ENCODE measurements at regions not wholly inside any gene's neighbourhood (a gene's known extent, or its start where the extent isn't known, plus 50 kb on each side); places are given as distances from the start of the nearest gene placed in this dataset.

DNA sequence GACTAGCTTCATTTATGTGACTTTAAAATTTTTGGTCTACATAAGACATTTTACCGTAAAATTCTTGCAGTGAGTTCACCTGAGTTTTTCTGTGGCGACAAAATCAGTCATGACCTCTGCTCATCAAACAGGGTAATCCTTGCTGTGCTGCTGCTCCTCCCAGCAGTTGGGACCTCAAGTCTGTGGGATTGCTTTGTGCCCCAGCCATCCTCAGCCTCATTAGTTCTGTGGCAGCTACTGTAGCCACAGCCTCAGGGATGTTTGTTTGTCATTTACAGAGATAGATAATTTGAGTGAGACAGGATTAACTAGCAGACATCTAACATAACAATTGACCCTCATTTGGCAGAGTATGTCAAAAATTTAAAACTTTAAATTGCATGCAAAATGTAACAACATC lies 357.0 kb downstream of the PCNX1 start:
- Histone ChIP-seq H3K4me3 (ENCODE audit: low read length) (no peak overlapping the region), H3K36me3 (ENCODE audit: insufficient read depth, low read length) (no peaks in the 10 kb centered on the region)

DNA sequence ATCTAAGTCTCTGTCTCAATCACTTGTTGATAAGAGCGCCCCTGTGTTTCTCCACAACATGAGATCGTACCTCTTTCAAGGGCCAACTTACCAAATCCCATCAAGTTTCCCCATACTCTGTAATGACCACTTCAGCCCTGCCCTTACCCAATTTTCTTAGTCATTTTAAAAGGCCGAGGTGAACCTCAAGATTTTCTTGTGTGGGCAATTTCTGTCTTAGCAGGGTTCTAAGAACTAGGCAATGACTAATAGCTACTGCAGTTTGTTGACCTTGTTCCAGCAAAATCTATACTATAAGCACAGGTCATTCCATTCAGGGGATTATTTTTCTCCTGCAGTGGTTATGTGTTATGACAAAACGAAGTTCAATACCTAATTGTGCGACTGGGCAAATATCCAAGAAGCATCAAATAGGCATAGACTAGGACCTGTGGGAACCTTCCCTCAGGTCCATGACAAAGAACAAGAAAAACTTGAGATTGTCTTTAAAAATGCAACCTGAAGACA lies 359.8 kb downstream of the PCNX1 start:
- Histone ChIP-seq H3K4me1 (ENCODE audit: control insufficient read depth, insufficient read depth, low read length) (peaks cover 7% of the 10 kb centered on the region), H3K4me3 (ENCODE audit: low read length) (no peak overlapping the region), H3K9ac (ENCODE audit: low read depth, low read length) (no peak overlapping the region), H3K27me3 (ENCODE audit: control insufficient read depth, insufficient read depth, low read length) (no peaks in the 10 kb centered on the region), H3K36me3 (ENCODE audit: insufficient read depth, low read length) (no peaks in the 10 kb centered on the region), H3K9me3 (replicated peaks; ENCODE audit: low read length) (no peaks in the 10 kb centered on the region), H3K4me2 (ENCODE audit: low read length) (no peak overlapping the region)

More for the DNA sequence above, 357.0 kb downstream of the PCNX1 start:
- Histone ChIP-seq H3K27me3 (ENCODE audit: control insufficient read depth, insufficient read depth, low read length) (no peaks in the 10 kb centered on the region), H3K9ac (ENCODE audit: low read depth, low read length) (no peak overlapping the region), H3K4me1 (ENCODE audit: control insufficient read depth, insufficient read depth, low read length) (peaks cover 7% of the 10 kb centered on the region), H3K9me3 (replicated peaks; ENCODE audit: low read length) (peaks cover 2% of the 10 kb centered on the region), H3K4me2 (ENCODE audit: low read length) (no peak overlapping the region)

DNA sequence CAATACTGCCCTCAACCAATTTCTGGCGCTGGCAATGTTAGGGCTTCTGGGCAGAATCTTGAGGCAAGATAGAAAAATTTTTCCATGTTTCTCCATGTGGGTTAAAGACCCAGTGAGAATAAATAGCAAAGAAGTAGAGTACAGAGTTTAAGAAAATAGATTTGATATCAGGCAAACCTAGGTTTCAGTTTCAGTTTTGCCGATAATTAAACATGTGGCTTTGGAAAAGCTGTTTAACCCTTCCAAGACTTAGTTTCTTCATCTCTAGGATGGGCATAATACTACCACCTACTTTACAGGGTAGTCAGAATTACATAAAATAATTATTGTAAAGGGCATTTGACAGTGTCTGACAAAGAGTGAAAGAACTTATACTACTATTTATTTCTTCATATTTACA lies 360.4 kb downstream of the PCNX1 start:
- H3K27me3 ChIP-seq (ENCODE audit: control insufficient read depth, insufficient read depth, low read length) = no peaks in the 10 kb centered on the region
- H3K9me3 ChIP-seq (replicated peaks; ENCODE audit: low read length) = no peaks in the 10 kb centered on the region
- H3K4me1 ChIP-seq (ENCODE audit: control insufficient read depth, insufficient read depth, low read length) = peaks cover 7% of the 10 kb centered on the region
- H3K4me2 ChIP-seq (ENCODE audit: low read length) = no peak overlapping the region
- no peaks in the 10 kb centered on the region for H3K36me3 ChIP-seq (ENCODE audit: insufficient read depth, low read length)
- no peak overlapping the region for H3K9ac ChIP-seq (ENCODE audit: low read depth, low read length)
- H3K4me3 ChIP-seq (ENCODE audit: low read length) = no peak overlapping the region

DNA sequence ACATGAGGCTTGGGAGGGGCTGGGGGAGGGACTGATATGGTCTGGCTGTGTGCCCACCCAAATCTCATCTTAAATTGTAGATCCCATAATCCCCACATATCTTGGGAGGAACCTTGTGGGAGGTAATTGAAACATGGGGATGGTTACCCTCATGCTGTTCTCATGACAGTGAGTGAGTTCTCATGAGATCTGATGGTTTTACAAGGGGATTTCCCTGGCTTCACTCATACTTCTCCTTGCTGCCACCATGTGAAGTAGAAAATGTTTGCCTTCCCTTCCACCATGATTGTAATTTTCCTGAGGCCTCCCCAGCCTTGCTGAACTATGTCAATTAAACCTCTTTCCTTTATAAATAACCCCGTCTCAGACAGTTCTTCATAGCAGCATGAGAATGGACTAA lies 362.9 kb downstream of the PCNX1 start:
- peaks cover 7% of the 10 kb centered on the region for H3K4me1 ChIP-seq (ENCODE audit: control insufficient read depth, insufficient read depth, low read length)
- H3K4me2 ChIP-seq (ENCODE audit: low read length) = no peak overlapping the region
- H3K9me3 ChIP-seq (replicated peaks; ENCODE audit: low read length) = no peaks in the 10 kb centered on the region
- H3K36me3 ChIP-seq (ENCODE audit: insufficient read depth, low read length) = no peaks in the 10 kb centered on the region
- no peaks in the 10 kb centered on the region for H3K27me3 ChIP-seq (ENCODE audit: control insufficient read depth, insufficient read depth, low read length)
- H3K4me3 ChIP-seq (ENCODE audit: low read length) = no peak overlapping the region
- no peak overlapping the region for H3K9ac ChIP-seq (ENCODE audit: low read depth, low read length)

DNA sequence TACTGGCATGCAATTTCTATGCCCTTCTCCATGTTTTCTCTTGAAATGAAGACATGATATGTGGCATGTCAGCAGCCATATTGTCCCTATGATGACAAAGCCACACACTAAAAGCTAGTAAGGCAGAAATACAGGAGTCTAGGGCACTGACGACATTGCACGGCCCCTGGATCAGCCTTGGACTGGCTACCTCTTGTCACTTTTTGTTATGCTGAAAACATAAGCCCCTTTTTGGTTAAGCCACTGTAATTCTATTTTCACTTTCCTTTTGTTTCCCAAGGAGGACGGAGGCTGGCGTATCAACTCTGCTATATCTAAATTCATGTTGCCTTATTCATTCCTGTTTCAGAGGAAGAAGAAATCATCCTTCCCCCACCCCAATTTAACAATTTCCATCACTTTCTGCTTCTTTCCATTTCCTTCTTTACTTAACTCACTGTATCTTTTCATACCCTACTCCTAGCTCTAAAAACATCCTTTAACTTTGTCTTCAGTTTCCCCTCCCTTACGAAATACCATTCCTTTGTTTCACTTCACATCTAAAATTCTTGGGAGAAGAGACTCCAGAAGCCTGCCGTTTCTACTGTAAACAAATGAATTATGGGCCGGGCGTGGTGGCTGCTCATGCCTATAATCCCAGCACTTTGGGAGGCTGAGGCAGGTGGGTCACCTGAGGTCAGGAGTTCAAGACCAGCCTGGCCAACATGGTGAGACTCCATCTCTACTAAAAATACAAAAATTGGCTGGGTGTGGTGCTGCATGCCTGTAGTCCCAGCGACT lies 364.1 kb downstream of the PCNX1 start:
- peaks cover 7% of the 10 kb centered on the region for H3K4me1 ChIP-seq (ENCODE audit: control insufficient read depth, insufficient read depth, low read length)
- H3K4me3 ChIP-seq (ENCODE audit: low read length) = no peak overlapping the region
- no peak overlapping the region for H3K9ac ChIP-seq (ENCODE audit: low read depth, low read length)
- no peaks in the 10 kb centered on the region for H3K36me3 ChIP-seq (ENCODE audit: insufficient read depth, low read length)
- H3K4me2 ChIP-seq (ENCODE audit: low read length) = no peak overlapping the region
- H3K9me3 ChIP-seq (replicated peaks; ENCODE audit: low read length) = no peaks in the 10 kb centered on the region
- no peaks in the 10 kb centered on the region for H3K27me3 ChIP-seq (ENCODE audit: control insufficient read depth, insufficient read depth, low read length)

DNA sequence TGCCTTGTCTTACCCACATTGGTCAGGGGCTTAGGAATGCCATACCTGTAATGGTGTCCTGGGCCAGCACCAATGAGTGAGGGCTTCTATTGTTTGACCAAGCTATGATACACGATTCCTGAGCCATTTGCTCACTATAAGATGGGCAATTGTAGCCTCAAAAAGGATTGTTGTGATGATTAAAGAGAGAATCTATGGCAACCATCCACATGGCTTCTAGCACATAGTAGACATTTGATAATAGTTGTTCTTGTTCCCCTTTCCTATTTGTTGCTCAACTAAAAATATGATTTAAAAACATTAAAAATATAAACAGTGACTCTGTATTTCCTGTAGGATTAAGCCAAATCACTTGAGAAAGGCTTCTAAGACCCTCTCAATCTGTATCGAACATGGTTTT lies 366.1 kb downstream of the PCNX1 start:
- no peaks in the 10 kb centered on the region for H3K27me3 ChIP-seq (ENCODE audit: control insufficient read depth, insufficient read depth, low read length)
- H3K4me3 ChIP-seq (ENCODE audit: low read length) = no peak overlapping the region
- H3K4me2 ChIP-seq (ENCODE audit: low read length) = no peak overlapping the region

DNA sequence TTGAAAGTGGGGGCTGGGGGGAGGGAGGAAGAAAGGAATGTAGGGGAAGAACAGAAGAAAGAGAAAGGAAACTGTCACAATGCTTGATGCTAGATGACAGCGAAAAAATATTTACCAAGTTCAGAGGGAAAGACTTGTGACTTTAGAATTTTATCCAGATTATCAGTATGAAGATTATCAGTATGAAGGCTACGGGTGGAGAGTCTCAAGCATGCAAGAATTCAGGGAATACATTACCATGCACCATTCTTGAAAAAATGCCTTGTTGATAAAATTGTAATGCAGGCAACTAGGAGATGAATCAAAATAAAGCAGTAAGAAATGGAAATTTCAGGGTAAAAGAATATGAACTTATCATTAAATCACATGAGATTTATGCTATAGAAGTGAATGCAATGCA lies 376.8 kb downstream of the PCNX1 start:
- Histone ChIP-seq H3K9me3 (replicated peaks; ENCODE audit: low read length) (no peaks in the 10 kb centered on the region), H3K27me3 (ENCODE audit: control insufficient read depth, insufficient read depth, low read length) (no peaks in the 10 kb centered on the region), H3K4me1 (ENCODE audit: control insufficient read depth, insufficient read depth, low read length) (no peaks in the 10 kb centered on the region), H3K4me3 (ENCODE audit: low read length) (no peak overlapping the region), H3K9ac (ENCODE audit: low read depth, low read length) (no peak overlapping the region), H3K36me3 (ENCODE audit: insufficient read depth, low read length) (no peaks in the 10 kb centered on the region), H3K4me2 (ENCODE audit: low read length) (no peak overlapping the region)

More for the DNA sequence above, 366.1 kb downstream of the PCNX1 start:
- no peaks in the 10 kb centered on the region for H3K9me3 ChIP-seq (replicated peaks; ENCODE audit: low read length)
- H3K9ac ChIP-seq (ENCODE audit: low read depth, low read length) = no peak overlapping the region
- no peaks in the 10 kb centered on the region for H3K4me1 ChIP-seq (ENCODE audit: control insufficient read depth, insufficient read depth, low read length)
- H3K36me3 ChIP-seq (ENCODE audit: insufficient read depth, low read length) = no peaks in the 10 kb centered on the region

DNA sequence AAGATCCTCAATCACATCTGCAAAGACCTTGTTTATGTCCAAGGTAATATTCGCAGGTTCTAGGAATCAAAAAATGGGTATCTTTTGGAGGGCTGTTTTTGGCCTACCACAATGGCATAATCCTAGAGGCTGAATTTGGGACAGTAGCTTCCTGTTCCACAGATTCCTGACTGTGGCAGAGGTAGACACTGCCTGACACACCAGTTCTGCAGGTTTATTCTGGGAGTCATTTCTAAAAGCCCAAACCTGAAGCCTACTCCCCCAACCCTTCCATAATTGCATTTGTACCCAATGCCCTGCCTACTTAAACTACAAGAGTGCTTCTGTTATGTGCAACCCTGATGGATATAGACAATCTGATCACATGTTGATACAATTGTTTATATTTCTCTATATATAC lies 378.9 kb downstream of the PCNX1 start:
- H3K9ac ChIP-seq (ENCODE audit: low read depth, low read length) = no peak overlapping the region
- no peak overlapping the region for H3K4me3 ChIP-seq (ENCODE audit: low read length)
- H3K36me3 ChIP-seq (ENCODE audit: insufficient read depth, low read length) = no peaks in the 10 kb centered on the region
- peaks cover 5% of the 10 kb centered on the region for H3K4me1 ChIP-seq (ENCODE audit: control insufficient read depth, insufficient read depth, low read length)
- no peak overlapping the region for H3K4me2 ChIP-seq (ENCODE audit: low read length)
- no peaks in the 10 kb centered on the region for H3K27me3 ChIP-seq (ENCODE audit: control insufficient read depth, insufficient read depth, low read length)
- no peaks in the 10 kb centered on the region for H3K9me3 ChIP-seq (replicated peaks; ENCODE audit: low read length)

DNA sequence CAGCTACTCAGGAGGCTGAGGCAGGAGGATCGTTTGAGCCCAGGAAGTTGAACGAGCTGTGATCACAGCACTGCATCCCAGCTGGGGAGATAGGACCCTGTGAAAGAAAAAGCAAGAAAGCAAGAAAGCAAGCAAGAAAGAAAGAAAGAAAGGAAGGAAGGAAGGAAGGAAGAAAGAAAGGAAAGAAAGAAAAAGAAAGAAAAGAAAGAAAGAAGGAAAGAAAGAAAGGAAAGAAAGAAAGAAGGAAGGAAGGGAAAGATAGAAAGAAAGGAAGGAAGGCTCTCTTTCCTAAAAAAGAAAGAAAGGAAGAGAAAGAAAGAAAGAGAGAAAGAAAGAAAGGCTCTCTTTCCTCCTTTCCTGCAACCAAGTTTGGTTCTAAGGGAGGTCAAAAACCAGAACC lies 380.3 kb downstream of the PCNX1 start:
- Histone ChIP-seq H3K4me2 (ENCODE audit: low read length) (no peak overlapping the region), H3K27me3 (ENCODE audit: control insufficient read depth, insufficient read depth, low read length) (no peaks in the 10 kb centered on the region), H3K4me3 (ENCODE audit: low read length) (no peak overlapping the region), H3K4me1 (ENCODE audit: control insufficient read depth, insufficient read depth, low read length) (peaks cover 6% of the 10 kb centered on the region), H3K36me3 (ENCODE audit: insufficient read depth, low read length) (no peaks in the 10 kb centered on the region), H3K9ac (ENCODE audit: low read depth, low read length) (no peak overlapping the region), H3K9me3 (replicated peaks; ENCODE audit: low read length) (no peaks in the 10 kb centered on the region)

DNA sequence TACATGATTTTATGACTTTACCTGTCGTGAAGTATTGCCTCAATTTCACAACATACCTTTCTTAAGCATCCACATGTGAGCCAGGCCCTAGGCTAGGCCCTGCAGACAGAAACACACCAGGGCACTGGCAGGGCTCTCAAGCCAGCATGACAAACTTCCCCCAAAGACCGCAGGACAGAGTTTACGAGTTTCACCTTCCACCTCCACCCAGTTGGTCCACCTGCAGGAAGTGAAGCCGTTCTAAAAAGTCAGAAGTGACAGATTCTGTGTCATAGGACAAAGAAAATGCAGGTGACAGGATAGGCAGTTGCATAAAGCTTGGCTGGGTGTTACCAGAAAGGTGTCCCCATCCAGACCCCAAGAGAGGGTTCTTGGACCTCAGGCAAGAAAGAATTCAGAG lies 382.3 kb downstream of the PCNX1 start:
- H3K36me3 ChIP-seq (ENCODE audit: insufficient read depth, low read length) = no peaks in the 10 kb centered on the region
- peaks cover 6% of the 10 kb centered on the region for H3K4me1 ChIP-seq (ENCODE audit: control insufficient read depth, insufficient read depth, low read length)
- no peak overlapping the region for H3K9ac ChIP-seq (ENCODE audit: low read depth, low read length)
- no peaks in the 10 kb centered on the region for H3K9me3 ChIP-seq (replicated peaks; ENCODE audit: low read length)
- H3K27me3 ChIP-seq (ENCODE audit: control insufficient read depth, insufficient read depth, low read length) = no peaks in the 10 kb centered on the region
- H3K4me3 ChIP-seq (ENCODE audit: low read length) = no peak overlapping the region
- no peak overlapping the region for H3K4me2 ChIP-seq (ENCODE audit: low read length)

DNA sequence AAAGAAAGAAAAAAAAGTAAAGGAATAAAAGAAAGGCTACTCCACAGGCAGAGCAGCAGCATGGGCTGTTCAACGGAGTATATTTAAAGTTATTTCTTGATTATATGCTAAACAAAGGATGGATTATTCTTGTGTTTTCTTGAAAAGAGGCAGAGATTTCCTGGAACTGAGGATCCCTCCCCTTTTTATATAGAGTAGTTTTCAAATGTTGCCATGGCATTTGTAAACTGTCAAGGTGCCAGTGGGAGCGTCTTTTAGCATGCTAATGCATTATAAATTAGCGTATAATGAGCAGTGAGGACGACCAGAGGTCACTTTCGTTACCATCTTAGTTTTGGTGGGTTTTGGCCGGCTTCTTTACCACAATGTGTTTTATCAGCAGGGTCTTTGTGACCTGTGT lies 383.0 kb downstream of the PCNX1 start:
- H3K36me3 ChIP-seq (ENCODE audit: insufficient read depth, low read length) = no peaks in the 10 kb centered on the region
- no peaks in the 10 kb centered on the region for H3K9me3 ChIP-seq (replicated peaks; ENCODE audit: low read length)
- no peaks in the 10 kb centered on the region for H3K27me3 ChIP-seq (ENCODE audit: control insufficient read depth, insufficient read depth, low read length)
- no peak overlapping the region for H3K4me3 ChIP-seq (ENCODE audit: low read length)
- no peak overlapping the region for H3K4me2 ChIP-seq (ENCODE audit: low read length)
- no peak overlapping the region for H3K9ac ChIP-seq (ENCODE audit: low read depth, low read length)
- H3K4me1 ChIP-seq (ENCODE audit: control insufficient read depth, insufficient read depth, low read length) = peaks cover 6% of the 10 kb centered on the region

DNA sequence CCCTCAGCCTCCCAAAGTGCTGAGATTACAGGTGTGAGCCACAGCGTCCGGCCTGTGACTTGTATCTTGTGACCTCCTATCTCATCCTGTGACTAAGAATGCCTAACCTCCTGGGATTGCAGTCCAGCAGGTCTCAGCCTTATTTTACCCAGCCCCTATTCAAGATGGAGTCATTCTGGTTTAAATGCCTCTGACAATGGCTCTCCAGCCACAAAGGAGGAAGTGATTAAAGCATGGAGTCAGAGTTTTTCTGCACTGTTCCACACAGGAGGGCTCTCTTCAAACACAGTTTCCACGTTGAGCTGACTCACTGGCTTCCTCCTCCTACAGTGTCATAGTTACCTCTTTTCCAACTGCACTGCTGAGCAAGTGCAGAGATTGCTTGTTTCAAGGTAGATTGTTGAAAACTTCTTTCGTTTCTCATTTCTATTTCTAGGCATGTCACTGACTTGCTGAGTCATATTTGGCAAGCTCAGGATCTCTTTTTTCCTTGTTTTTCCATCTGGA lies 383.8 kb downstream of the PCNX1 start:
- peaks cover 6% of the 10 kb centered on the region for H3K4me1 ChIP-seq (ENCODE audit: control insufficient read depth, insufficient read depth, low read length)
- no peak overlapping the region for H3K4me3 ChIP-seq (ENCODE audit: low read length)
- H3K27me3 ChIP-seq (ENCODE audit: control insufficient read depth, insufficient read depth, low read length) = no peaks in the 10 kb centered on the region
- no peak overlapping the region for H3K9ac ChIP-seq (ENCODE audit: low read depth, low read length)
- H3K4me2 ChIP-seq (ENCODE audit: low read length) = no peak overlapping the region
- no peaks in the 10 kb centered on the region for H3K9me3 ChIP-seq (replicated peaks; ENCODE audit: low read length)
- no peaks in the 10 kb centered on the region for H3K36me3 ChIP-seq (ENCODE audit: insufficient read depth, low read length)

All from skeletal muscle satellite cell (primary cell).